ENCODE measurements at regions not wholly inside any gene's neighbourhood (a gene's known extent, or its start where the extent isn't known, plus 50 kb on each side); places are given as distances from the start of the nearest gene placed in this dataset.
A peak's percentile ranks its signal among the peaks of the same experiment; 100 is the strongest.

DNA sequence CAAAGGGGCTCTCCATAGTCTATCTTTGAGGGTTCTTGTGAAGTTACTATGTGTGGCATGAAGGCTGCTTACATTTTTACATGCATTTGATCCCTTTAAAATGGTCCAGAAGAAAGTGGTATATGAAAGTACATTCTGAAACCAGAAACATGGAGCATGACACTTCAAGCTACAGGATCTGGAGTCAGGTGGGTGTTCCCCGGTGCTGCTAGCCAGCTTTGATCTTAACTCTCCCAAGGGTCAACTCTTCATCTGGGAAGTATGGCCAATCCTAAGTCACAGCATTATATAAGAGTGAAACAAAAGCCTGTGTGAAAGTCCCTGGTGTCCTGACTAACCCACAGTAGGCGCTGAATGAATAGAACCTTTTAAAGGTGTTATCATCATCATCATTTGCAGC, 91.0 kb upstream of the TAS2R1 start:
- no peak for DNase-seq

DNA sequence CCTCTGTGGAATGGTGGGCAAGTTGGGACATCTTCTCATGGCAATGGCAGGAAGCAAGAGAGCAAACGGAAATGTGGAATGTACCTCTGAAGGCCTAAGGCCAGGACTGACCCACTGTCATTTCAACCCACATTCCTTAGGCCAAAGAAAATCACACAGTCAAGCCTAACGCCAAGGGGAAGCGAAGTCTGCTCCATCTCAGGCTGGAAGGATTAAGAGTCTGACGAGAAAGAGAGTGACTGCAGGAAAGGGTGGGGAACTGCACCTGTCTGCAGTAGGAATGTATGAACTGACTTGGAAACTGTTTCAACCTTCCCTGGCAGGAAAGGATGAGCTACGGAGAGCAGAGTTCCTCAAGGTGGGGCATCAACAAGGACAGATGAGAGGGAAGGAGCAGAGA, 90.2 kb upstream of the TAS2R1 start:
- no peak for DNase-seq

DNA sequence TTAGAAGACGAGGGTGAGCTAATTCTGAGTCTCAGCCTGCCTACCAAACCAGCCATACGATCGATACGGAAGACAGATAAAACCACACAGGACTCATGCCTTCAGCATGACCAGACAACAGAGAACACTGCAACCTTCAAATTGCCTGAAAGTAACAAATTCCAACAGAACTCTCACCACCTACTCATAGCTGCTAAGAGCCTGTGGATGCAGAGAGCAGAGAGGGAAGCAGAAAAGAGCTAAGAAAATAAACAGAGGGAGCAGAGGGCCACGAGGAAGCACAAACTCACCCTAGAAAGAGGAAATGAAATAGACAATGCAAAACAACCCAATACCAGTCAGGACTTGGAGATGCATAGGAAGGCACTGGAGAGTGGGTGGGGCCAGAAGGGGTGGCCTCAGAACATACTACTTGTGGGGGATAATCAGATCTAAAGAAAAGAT, 86.7 kb upstream of the TAS2R1 start:
- DNase-seq: no peak

DNA sequence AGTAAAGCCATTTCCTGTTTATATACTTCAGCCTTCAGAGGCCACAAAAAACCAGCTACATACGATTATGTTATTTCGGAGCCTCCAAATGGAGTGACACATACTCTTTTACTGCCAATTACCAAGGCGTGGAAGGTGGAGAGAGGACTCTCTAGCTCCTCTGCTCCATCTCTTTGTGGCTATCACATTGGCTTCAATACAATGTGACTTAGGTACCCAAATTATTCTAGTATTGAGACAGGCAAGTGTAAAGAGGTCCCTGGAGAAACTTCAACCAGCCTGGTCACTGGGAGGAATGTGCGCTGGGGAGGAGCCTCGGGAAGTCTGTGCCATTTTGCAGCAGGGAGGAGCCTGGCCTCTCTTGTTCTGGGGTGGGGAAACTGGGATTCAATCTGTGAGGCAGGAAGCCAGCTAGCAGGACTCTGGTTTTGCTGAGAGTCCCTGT, 85.8 kb upstream of the TAS2R1 start:
- DNase-seq: peak; percentile 61

DNA sequence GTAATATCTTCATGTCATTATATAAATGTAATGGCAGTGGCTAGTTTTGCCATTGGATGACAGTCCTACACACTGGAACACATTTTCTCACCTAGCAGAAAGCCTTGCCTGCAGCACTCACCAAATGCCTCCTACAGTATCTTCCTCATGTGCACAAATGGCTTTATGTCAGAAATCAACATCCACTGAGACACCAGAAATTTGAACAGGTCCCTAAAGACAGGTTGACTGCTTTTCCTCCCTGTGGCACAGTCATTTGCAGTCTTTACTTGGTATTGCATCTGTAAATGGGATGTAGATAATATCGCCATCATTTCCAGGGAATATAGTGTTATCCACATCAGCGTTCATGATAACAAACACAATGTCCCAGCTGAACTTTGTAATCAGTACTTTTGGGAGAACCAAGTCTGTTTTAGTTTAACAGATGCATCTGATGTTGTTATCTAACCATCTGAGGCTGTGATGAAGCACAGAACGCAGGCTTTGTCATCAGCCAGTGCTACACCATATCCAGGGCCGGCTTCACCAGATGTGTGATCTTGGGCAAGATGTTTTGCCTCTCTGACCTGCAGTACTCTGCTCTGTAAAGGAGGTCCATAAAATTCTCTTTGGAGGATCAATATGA, 83.9 kb upstream of the TAS2R1 start:
- no peak for DNase-seq

DNA sequence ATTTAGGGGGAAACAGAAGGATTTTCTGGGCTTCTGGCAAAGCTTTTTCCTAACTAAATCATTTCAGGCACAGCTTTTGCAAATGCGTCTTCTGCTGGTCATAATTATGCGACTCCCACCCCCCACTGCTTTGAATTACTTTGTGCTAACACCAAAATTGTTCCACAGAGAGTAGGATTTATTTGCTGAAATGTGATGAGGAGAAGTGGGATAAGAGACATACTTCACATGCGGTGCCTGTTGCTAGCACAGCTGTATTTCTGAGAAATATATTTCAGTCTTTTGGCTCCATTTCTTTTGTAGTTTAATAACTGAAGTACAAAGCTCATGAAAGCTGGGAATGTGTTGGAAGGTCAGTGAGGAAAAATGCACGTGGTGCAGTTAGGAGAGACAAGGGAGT, 83.2 kb upstream of the TAS2R1 start:
- DNase-seq: peak; percentile 78

DNA sequence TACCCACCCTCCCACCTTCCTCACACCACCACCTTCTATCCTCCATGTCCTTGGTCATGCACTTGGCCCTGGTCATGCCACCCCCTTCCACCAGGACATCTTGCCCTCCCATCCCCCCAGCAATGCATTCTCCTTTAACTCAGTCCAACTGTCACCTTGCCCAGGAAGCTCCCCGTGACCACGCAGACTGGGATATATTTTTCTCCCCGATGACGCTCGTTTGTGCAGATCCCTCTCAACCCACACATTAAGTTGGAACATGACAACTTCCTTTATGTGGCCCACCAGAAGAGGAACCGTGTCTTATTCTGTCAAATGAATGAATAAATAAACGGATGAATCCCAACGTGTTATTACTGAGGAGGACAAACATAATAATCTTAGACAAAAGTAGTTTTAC, 82.8 kb upstream of the TAS2R1 start:
- DNase-seq: no peak

DNA sequence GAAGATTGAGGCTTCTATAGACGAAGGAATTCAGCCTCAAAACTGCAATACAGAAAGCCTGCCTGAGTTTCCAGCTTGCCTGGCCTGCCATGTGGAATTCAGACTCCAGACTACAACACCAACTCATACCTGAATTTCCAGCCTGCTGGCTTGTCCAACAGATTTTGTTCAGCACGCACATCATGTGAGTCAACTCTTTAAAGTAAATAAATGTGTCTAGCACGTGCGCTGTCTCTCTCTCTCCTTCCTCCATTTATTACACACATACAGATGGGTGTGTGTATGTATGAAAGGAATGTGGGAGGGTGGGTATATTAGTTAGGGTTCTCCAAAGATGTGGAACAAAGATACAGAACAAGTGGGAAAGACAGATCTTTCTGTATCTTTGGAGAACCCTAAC, 82.4 kb upstream of the TAS2R1 start:
- no peak for DNase-seq

DNA sequence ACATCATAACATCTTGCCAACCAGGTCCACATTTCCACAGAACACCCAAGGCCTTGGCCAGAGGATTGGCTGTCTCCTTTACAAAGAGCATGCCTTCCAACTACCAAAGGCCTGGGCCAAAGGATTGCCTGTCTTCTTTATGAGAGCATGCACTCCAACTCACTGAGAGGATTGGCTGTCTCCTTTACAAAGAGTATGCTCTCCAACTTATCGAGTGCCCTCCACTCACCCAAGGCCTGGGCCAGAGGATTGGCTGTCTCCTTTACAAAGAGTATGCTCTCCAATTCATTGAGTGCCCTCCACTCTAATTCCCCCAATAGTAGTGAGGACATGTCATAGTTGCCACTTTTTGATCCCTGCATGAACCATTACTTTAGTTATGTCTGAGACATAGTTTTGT, 79.9 kb upstream of the TAS2R1 start:
- DNase-seq: no peak

DNA sequence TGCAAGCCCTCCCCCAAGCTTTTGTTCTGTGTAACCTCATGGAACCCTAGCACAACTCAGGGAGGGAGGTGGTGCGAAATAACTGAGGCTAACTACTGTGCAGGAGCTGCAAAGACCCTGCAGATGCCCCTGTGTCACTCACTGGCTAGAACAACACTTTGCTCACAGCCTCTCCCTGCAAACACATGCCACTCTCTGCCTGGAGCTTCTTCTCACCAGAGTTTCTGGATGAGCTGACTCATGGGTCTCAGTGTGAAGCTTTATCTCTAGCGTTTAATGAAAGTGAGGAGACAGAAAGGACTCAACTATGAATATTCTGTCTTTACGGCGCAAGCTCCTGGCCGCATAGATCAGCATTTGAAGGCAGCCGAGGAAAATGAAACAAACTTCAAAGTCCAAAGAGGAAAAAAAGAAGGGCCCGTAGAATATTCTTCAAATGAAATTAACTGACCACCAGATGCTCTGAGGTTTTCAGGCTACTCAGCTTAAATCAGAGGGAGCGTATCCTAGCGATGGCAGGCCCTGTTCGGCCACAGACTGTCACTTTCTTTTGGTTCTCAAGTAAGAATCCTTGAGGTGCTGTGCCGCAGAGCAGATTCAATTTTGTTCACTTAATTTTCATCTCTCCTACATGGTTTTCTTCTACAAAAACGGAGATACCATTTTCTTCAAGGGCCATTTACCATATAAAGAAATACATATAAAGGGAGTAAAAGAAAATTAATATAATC, 77.7 kb upstream of the TAS2R1 start:
- DNase-seq: no peak

DNA sequence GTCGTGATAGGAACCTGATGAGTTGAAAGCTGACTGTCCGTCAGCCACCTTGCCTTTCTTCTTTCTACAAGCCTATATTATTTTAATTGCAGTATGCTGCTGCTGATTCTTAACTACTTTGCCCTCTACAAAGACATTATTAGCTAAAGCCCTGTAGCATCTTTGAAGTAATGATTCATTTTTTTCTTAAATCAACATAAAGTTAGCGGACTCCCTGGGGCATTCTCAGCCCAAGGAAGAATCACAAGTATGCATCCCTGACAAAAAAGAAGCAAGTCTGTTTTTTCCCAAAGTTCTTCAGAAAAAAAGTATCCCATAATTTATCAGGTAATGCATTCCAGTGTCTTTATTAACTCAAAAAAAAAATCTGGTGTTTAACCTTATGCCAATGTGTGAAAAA, 69.5 kb upstream of the TAS2R1 start:
- DNase-seq: no peak

DNA sequence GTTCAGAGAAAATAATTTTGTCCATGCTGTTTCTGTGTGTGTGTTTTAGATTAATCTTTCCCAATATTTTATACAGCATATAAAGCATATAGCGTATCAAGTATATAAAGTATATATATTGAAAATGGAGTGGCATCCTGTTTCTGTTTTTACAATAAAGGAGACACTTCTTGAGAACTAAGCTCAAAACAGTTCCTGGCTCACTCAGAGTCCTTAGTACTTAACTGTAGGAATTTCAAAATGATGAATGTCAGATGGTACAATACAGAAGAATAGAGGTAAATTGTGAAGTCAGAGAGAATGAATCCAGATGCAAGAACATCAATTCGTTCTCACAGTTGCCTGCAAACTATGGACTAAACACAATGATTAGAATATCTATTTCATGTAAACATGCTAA, 68.7 kb upstream of the TAS2R1 start:
- no peak for DNase-seq

DNA sequence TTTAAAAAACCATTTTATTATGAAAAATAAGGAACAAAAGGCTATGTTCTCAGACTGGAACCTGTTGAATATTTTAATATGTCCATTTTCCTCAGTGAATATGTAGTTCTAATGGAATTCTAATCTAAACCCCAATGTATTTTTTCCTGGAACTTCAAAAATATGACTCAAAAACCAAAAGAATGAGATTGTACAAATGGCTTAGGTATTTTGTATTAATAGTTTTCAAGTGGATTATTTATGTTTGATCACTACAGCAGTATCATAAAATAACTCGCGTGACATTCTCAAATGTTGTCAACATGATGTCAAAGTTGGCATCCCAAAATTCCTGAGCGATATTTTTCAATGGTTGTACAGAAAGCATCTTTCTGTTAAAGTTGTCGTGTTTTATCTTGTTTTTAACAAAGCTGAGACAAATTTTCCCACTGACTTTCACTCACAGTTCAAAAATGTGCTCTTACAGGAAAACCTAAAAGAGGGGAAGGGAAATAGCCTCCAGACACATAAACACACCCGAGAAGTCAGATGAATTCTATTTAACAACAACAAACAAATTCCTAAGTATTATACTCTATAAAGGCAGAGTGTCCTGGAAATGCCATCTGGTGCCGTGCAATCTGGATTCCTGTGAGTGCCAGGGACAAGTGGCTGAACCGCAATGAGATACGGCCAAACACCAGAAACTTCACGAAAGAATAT, 68.1 kb upstream of the TAS2R1 start:
- no peak for DNase-seq

DNA sequence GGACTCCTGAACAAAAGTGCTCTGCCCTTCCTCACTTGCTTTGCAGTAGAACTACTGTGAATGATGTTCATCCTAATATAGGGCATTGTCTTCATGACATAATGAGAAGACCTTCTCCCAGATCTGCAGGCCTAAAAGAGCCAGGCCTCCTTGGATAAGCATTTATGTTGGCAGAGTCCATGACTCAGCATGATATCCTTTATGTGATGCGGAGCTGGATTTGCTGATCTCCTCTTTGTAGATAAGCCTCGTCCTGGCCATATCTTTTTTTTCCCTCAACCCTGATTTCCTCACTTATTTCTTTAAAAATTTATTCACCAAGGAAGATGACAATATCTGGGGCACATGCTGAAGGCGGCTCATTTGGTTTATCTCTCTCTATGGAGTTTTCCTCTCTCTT, 62.4 kb upstream of the TAS2R1 start:
- no peak for DNase-seq

DNA sequence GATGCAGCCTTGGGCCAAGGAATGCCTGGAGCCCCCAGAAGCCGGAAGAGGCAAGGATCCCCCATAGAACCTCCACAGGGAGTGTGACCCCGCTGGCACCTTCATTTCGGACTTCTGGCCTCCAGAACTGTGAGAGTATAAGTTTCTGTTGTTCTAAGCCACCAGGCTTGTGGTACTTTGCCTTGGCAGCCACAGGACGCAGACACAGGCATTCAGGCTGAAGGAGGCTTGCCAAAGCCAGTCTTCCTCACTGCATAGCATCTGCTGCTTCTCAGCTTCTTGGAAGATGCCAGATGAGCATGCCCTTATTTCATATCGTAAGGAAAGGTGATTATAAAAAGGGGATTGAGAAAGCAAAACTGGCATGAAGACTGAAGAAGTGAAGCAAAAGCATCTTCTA, 61.1 kb upstream of the TAS2R1 start:
- DNase-seq: no peak

DNA sequence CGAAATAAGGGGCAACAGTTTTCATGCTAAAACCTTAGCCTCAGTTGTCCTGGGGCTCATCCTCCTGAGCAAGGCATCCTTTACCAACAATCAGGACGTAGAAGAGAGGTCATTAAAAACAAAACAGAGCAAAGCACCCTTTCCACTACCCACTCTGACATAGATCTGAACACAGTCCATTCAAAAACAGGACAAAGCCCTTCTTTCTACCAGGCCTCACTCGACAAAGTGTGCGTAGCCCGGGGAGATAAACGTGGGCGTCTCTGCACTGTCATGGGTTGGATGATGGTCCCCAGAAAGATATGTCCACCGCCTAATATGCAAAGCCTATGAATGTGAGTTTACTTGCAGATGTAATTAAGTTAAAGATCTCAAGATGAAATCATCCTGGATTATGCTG, 60.6 kb upstream of the TAS2R1 start:
- no peak for DNase-seq

DNA sequence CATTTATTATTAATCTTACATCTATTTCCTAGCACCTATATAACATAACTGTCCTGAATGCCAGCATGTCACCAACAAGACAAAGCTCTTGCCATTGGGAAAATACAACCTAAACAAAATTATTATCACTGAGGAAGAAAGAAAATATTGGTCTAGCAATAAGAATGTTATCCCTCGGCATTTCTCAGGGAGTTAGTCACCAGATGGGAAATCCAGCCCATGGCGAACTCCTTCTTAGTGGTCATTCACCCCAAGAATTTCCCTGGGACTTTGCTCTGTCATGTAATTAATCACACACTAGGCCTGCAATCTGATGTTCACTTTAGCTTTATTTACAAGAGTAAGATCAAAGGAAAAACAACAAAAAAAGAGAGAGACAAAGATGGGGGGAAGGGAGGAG, 56.1 kb upstream of the TAS2R1 start:
- no peak for DNase-seq

DNA sequence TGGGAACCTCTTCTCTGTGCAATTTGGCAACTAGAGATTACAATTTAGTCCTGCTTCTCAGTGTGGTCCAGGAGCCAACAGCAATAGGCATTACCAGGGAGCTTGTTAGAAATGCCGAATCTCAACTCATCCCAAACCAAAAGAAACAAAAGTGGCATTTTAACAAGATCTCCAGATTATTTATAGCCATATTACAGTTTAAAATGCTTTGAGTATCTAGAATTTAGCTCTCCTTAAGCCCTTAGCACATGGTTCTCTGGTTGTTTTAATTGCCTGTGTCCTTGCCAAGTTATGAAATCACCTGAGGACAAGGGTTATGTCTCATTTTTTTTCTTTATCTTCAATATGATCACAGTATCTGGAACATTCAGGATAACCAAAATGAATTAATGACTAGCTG, 51.6 kb upstream of the TAS2R1 start:
- DNase-seq: no peak
